SK-N-MC (cell line): ENCODE measurements at regions not wholly inside any gene's neighbourhood (a gene's known extent, or its start where the extent isn't known, plus 50 kb on each side); places are given as distances from the start of the nearest gene placed in this dataset.

ENCODE experiments used
- DNase-seq: peaks from one replicate; pipeline ENCODE4 v3.0.0-alpha.2; 2011; ENCODE audit warnings: low read depth, low spot score
- H3K27ac ChIP-seq: fragments of 200-600 bp; sonication (generic); 2 replicates; pipeline ENCODE4 v1.5.1; 2016; ENCODE audit warnings: mixed run types
- H3K36me3 ChIP-seq: fragments of 200-600 bp; sonication (generic); 2 replicates; pipeline ENCODE4 v1.6.1; 2017; ENCODE audit warnings: antibody characterized with exemption, low read length, mixed read lengths; ENCODE audit not compliant: insufficient read depth
- H3K4me3 ChIP-seq: fragments of 200-600 bp; sonication (generic); 2 replicates; pipeline ENCODE4 v1.5.1; 2016
- H3K9ac ChIP-seq: fragments of 200-600 bp; sonication (generic); 2 replicates; pipeline ENCODE4 v1.8.0; 2017; ENCODE audit warnings: mixed run types, mixed read lengths; ENCODE audit not compliant: insufficient read length
- H3K9me3 ChIP-seq: fragments of 200-600 bp; sonication (generic); 2 replicates; pipeline ENCODE4 v1.6.1; 2017; ENCODE audit warnings: low read depth, mild to moderate bottlenecking, antibody characterized with exemption, low read length, moderate library complexity, mixed read lengths
- EZH2 ChIP-seq: fragments of 200-600 bp; sonication (generic); IDR thresholded peaks from one replicate; pipeline ENCODE4 v1.6.1; 2017; ENCODE audit warnings: antibody characterized with exemption
- FOXP2 ChIP-seq: optimal IDR thresholded peaks from 2 replicates; pipeline ENCODE3; 2011; ENCODE audit warnings: mild to moderate bottlenecking, moderate library complexity; ENCODE audit not compliant: insufficient read depth; ENCODE audit errors: extremely low read length, control extremely low read depth
- POLR2AphosphoS5 ChIP-seq: IDR thresholded peaks from 2 replicates; pipeline ENCODE4 v1.6.1; 2012; ENCODE audit warnings: mild to moderate bottlenecking, low read depth, low read length, borderline replicate concordance

- no peak for DNase-seq
- Histone ChIP-seq H3K9me3 (no peaks in the 10 kb centered on the region), H3K27ac (no peak overlapping the region), H3K9ac (no peak overlapping the region), H3K36me3 (no peaks in the 10 kb centered on the region), H3K4me3 (no peak overlapping the region)
- no peak for TF ChIP-seq POLR2AphosphoS5
- no peak for TF ChIP-seq EZH2
- TF ChIP-seq FOXP2 = no peak
These were observed 257.7 kb downstream of the SNX13 start for GRCh38 chr7:17682586-17682985.

GRCh38 chr7:17685141-17685540, 255.2 kb downstream of the SNX13 start:
- Histone ChIP-seq H3K9me3 (no peaks in the 10 kb centered on the region), H3K36me3 (no peaks in the 10 kb centered on the region), H3K27ac (no peak overlapping the region), H3K9ac (no peak overlapping the region), H3K4me3 (no peak overlapping the region)
- TF ChIP-seq POLR2AphosphoS5 (no peak), FOXP2 (no peak)
- DNase-seq = no peak

- Histone ChIP-seq H3K36me3 (no peaks in the 10 kb centered on the region), H3K4me3 (no peak overlapping the region), H3K9me3 (no peaks in the 10 kb centered on the region), H3K27ac (no peak overlapping the region), H3K9ac (no peak overlapping the region)
- no peak for DNase-seq
- TF ChIP-seq FOXP2 (no peak), EZH2 (no peak), POLR2AphosphoS5 (no peak)
These were observed 252.9 kb downstream of the SNX13 start for GRCh38 chr7:17687361-17687760.

GRCh38 chr7:17689361-17689902, 250.9 kb downstream of the SNX13 start:
- H3K4me3 ChIP-seq = no peak overlapping the region
- no peak for TF ChIP-seq EZH2
- no peak for DNase-seq
- no peaks in the 10 kb centered on the region for H3K9me3 ChIP-seq
- H3K27ac ChIP-seq = no peak overlapping the region
- no peak overlapping the region for H3K9ac ChIP-seq
- no peaks in the 10 kb centered on the region for H3K36me3 ChIP-seq

- no peaks in the 10 kb centered on the region for H3K36me3 ChIP-seq
- H3K4me3 ChIP-seq = no peak overlapping the region
- TF ChIP-seq FOXP2 = no peak
- TF ChIP-seq POLR2AphosphoS5 = no peak
- no peak for TF ChIP-seq EZH2
- H3K27ac ChIP-seq = no peak overlapping the region
- no peak overlapping the region for H3K9ac ChIP-seq
- DNase-seq = no peak
- no peaks in the 10 kb centered on the region for H3K9me3 ChIP-seq
These were observed 250.3 kb downstream of the SNX13 start for GRCh38 chr7:17690030-17690429.

GRCh38 chr7:17696422-17696821, 243.9 kb downstream of the SNX13 start:
- DNase-seq = no peak
- TF ChIP-seq EZH2 = no peak
- no peak for TF ChIP-seq FOXP2
- TF ChIP-seq POLR2AphosphoS5 = no peak
- no peaks in the 10 kb centered on the region for H3K36me3 ChIP-seq
- H3K27ac ChIP-seq = no peak overlapping the region; the same call in 1 of the 2 replicates
- no peak overlapping the region for H3K4me3 ChIP-seq
- peaks cover 17% of the 10 kb centered on the region; the same call in 1 of the 2 replicates for H3K9me3 ChIP-seq
- no peak overlapping the region for H3K9ac ChIP-seq

GRCh38 chr7:17697128-17697881, 243.0 kb downstream of the SNX13 start:
- Histone ChIP-seq H3K27ac (no peak overlapping the region), H3K36me3 (no peaks in the 10 kb centered on the region), H3K4me3 (no peak overlapping the region), H3K9me3 (peaks cover 17% of the 10 kb centered on the region; the same call in 1 of the 2 replicates), H3K9ac (no peak overlapping the region)
- TF ChIP-seq POLR2AphosphoS5 (no peak), FOXP2 (no peak), EZH2 (no peak)
- DNase-seq = no peak

- no peak for TF ChIP-seq FOXP2
- no peak for TF ChIP-seq POLR2AphosphoS5
- TF ChIP-seq EZH2 = no peak
- no peak overlapping the region for H3K9ac ChIP-seq
- peaks cover 17% of the 10 kb centered on the region; the same call in 1 of the 2 replicates for H3K9me3 ChIP-seq
- no peak for DNase-seq
- H3K36me3 ChIP-seq = no peaks in the 10 kb centered on the region
- no peak overlapping the region for H3K27ac ChIP-seq
- no peak overlapping the region for H3K4me3 ChIP-seq
These were observed 240.6 kb downstream of the SNX13 start for GRCh38 chr7:17699696-17700095.
